ENCODE measurements at regions not wholly inside any gene's neighbourhood (a gene's known extent, or its start where the extent isn't known, plus 50 kb on each side); places are given as distances from the start of the nearest gene placed in this dataset.

GRCh38 chr18:25813110-25813509 is 277.3 kb downstream of the SS18 start:
- DNase-seq (ENCODE audit: low spot score) = no peak

GRCh38 chr18:25810736-25811135 is 279.7 kb downstream of the SS18 start:
- DNase-seq (ENCODE audit: low spot score) = no peak

- DNase-seq (ENCODE audit: low spot score) = no peak
Observed at GRCh38 chr18:25805939-25806338, 284.5 kb downstream of the SS18 start.

GRCh38 chr18:25805323-25805722 is 285.1 kb downstream of the SS18 start:
- no peak for DNase-seq (ENCODE audit: low spot score)

- DNase-seq (ENCODE audit: low spot score) = no peak
Observed at GRCh38 chr18:25799231-25799630, 291.2 kb downstream of the SS18 start.

- no peak for DNase-seq (ENCODE audit: low spot score)
Observed at GRCh38 chr18:25798046-25798445, 292.4 kb downstream of the SS18 start.

- no peak for DNase-seq (ENCODE audit: low spot score)
Observed at GRCh38 chr18:25795213-25795612, 295.2 kb downstream of the SS18 start.

GRCh38 chr18:25787276-25787675 is 303.1 kb downstream of the SS18 start:
- peak; percentile 13 for DNase-seq (ENCODE audit: low spot score)

- DNase-seq (ENCODE audit: low spot score) = peak; percentile 81
Observed at GRCh38 chr18:25786758-25787157, 303.7 kb downstream of the SS18 start.

GRCh38 chr18:25780105-25780504 is 310.3 kb downstream of the SS18 start:
- DNase-seq (ENCODE audit: low spot score) = no peak

GRCh38 chr18:25771796-25772195 is 318.6 kb downstream of the SS18 start:
- no peak for DNase-seq (ENCODE audit: low spot score)

GRCh38 chr18:25764777-25765176 is 325.6 kb downstream of the SS18 start:
- no peak for DNase-seq (ENCODE audit: low spot score)

GRCh38 chr18:25759111-25759510 is 331.3 kb downstream of the SS18 start:
- no peak for DNase-seq (ENCODE audit: low spot score)

- DNase-seq (ENCODE audit: low spot score) = no peak
Observed at GRCh38 chr18:25743646-25744151, 346.7 kb downstream of the SS18 start.

GRCh38 chr18:25739376-25739775 is 351.0 kb downstream of the SS18 start:
- DNase-seq (ENCODE audit: low spot score) = peak; percentile 70

- DNase-seq (ENCODE audit: low spot score) = peak; percentile 90
Observed at GRCh38 chr18:25737710-25738311, 352.6 kb downstream of the SS18 start.

GRCh38 chr18:25736516-25736915 is 353.9 kb downstream of the SS18 start:
- DNase-seq (ENCODE audit: low spot score) = no peak

GRCh38 chr18:25735459-25735858 is 355.0 kb downstream of the SS18 start:
- no peak for DNase-seq (ENCODE audit: low spot score)

- no peak for DNase-seq (ENCODE audit: low spot score)
Observed at GRCh38 chr18:25734336-25734735, 356.1 kb downstream of the SS18 start.

GRCh38 chr18:25732862-25733261 is 357.6 kb downstream of the SS18 start:
- no peak for DNase-seq (ENCODE audit: low spot score)

- DNase-seq (ENCODE audit: low spot score) = no peak
Observed at GRCh38 chr18:25729072-25729471, 361.3 kb downstream of the SS18 start.

- DNase-seq (ENCODE audit: low spot score) = no peak
Observed at GRCh38 chr18:25727281-25727985, 363.0 kb downstream of the SS18 start.

- peak; percentile 15 for DNase-seq (ENCODE audit: low spot score)
Observed at GRCh38 chr18:25726298-25726697, 364.1 kb downstream of the SS18 start.

- no peak for DNase-seq (ENCODE audit: low spot score)
Observed at GRCh38 chr18:25725501-25725900, 364.9 kb downstream of the SS18 start.
